HuH-7.5 (cell line): ENCODE measurements at regions not wholly inside any gene's neighbourhood (a gene's known extent, or its start where the extent isn't known, plus 50 kb on each side); places are given as distances from the start of the nearest gene placed in this dataset.
A peak's percentile ranks its signal among the peaks of the same experiment; 100 is the strongest.
"Not testable (repeated sequence)": the region's sequence is repeated elsewhere in the genome, so short reads cannot be mapped to it uniquely, and the experiment has no call there.

ENCODE experiments used
- DNase-seq: peaks from one replicate; pipeline ENCODE4 v3.0.0; 2011; ENCODE audit warnings: low spot score

GRCh38 chr11:57871231-57871630, 109.6 kb downstream of the CTNND1 start:
- no peak for DNase-seq

GRCh38 chr11:57873196-57873911, 111.8 kb downstream of the CTNND1 start:
- DNase-seq, result no peak

- no peak for DNase-seq
These were observed 113.4 kb downstream of the CTNND1 start for GRCh38 chr11:57874981-57875380.

DNA sequence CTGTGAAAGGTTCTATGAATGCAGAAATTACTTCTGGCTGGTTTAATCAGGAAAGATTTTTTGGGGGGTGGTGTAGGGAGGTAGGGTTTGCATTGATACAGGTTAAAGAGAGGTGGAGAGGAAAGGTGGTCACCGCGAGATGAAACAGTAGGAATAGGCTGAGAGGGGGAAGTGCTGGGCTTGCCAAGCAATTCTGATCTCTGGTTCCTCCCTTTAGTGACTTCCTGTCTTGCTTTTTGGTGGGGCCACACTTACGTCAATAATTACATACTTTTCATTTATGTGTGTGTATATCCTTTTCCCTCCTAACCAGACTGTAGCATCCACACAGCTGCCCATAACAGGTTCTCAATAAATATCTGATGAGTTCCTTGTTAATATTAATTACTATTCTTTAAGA, 120.0 kb downstream of the CTNND1 start:
- no peak for DNase-seq

DNA sequence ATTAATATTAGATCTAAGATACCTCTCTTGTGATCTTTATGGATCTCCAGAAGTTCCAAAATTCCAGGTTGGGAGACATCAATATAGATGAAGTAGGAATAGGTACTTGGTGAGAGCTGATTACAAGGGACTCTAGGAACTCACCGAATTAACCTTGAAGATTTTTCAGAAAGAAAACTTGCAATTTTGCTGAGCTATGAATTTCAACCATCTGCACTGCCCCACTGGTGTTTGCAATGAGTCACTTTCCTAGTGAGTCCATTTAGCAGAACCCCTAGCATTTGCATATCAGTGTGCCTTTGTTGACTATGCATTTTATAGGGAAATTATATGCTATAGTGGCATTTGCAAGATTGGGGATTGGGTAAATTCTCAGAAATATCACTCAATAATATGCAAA, 122.0 kb downstream of the CTNND1 start:
- DNase-seq, result no peak

GRCh38 chr11:57885298-57886050, 123.9 kb downstream of the CTNND1 start:
- DNase-seq, result peak; percentile 29

GRCh38 chr11:57888386-57888785, 126.8 kb downstream of the CTNND1 start:
- no peak for DNase-seq

DNA sequence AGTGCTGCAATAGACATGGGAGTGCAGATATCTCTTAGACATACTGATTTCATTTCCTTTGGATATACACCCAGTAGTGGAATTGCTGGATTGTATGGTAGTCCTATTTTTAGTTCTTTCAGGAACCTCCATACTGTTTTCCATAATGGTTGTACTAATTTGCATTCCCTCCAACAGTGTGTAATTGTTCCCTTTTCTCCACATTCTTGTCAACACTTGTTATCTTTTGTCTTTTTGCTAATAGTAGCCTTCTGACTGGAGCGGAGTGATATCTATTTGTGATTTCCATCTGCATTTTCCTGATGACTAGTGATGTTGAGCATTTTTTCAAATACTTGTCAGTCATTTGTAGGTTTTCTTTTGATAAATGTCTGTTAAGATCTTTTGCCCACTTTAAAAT, 128.9 kb downstream of the CTNND1 start:
- no peak for DNase-seq

- DNase-seq, result not testable (repeated sequence)
These were observed 130.5 kb upstream of the OR9Q1 start for GRCh38 chr11:57893200-57893599.

DNA sequence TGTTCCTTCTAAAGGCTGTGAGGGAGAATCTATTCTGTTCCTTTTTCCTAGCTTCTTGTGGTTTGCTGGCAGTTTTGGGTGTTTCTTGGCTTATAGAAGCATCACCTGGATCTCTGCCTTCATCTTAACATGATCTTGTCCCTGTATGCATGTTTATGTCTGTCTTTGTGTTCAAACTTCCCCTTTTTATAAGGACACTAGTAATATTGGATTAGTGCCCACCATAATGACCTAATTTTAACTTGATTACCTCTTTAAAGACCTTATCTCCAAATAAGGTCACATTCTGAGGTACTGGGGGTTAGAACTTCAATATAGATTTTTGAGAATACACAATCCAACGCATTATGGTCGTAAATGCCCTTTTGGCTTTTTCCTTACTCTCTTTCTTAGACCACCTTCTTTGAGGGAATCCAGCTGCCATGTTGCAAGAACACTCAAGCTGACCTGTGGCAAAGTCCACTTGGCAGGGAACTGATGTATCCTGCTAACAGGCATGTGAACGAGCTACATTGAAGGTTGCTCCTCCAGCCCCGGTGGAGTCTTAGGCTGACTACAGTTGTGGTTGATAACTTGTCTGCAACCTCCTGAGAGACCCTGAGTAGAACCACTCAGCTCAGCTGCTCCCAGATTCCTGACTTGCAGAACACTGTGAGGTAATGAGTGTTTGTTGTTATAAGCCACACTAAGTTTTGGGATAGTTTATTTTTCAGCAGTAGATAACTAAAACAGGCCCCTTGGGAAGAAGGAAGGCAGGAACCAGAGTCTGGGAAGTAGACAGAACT, 127.1 kb upstream of the OR9Q1 start:
- no peak for DNase-seq

DNA sequence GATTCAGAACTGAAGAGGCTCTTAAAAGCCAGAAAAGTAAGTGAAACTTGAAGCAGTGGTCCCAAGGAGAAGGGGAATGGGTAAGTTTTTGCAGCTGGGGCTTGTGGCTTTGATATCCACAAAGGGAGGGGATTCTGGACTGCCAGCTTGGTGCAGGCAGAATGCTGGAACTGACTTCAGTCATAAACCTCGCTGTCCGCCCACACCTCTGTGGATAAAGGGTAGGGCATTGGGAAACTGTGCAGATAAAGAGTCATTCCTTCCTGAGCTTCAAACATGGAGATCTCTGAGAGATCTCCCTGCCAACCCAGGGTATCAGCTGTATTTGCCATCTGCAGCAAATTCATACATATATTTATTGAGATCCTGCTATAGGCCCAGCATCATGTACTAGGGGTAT, 124.3 kb upstream of the OR9Q1 start:
- DNase-seq, result no peak

- no peak for DNase-seq
These were observed 123.4 kb upstream of the OR9Q1 start for GRCh38 chr11:57900320-57900719.

DNA sequence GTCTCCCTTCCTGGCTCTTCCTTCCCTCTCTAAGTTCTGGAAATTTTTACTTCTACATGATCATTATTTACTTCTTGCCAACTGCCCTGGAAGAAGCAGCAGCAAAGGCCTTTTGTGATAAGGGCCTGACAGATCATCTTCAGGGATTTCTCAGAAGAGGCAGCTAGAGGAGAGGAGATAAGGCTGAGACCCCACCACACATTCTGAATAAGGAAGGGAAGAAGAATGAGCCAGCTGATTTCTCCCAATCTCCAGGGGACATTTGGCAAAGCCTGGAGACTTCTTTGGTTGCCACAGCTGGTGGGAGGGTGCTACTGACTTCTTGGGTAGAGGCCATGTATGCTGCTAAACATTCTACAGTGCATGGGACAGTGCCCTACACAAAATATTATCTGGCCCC, 122.4 kb upstream of the OR9Q1 start:
- DNase-seq, result no peak

DNA sequence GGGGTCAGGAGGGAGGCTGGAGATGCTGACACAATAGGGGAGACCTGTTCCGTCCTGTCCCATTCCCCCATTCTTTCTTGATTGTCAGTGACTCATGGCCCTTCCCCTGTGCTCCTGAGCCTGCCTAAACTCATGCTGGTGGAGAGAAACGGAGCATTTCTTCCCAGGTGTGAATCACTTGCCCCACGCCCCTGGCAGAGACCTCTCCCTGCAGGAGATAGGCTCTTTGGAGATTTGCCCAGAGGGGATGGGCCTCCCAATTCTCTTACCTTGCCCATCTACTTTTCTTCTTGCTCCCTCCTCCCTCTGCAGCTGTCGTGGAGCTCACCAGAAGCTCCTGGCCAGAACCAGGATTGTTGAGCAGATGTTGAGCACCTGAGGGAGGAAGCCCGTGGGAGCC, 121.9 kb upstream of the OR9Q1 start:
- no peak for DNase-seq

- DNase-seq, result no peak
These were observed 120.7 kb upstream of the OR9Q1 start for GRCh38 chr11:57903011-57903410.

GRCh38 chr11:57903441-57904123, 120.1 kb upstream of the OR9Q1 start:
- DNase-seq, result no peak

- no peak for DNase-seq
These were observed 119.3 kb upstream of the OR9Q1 start for GRCh38 chr11:57904376-57904775.

GRCh38 chr11:57905439-57905838, 118.2 kb upstream of the OR9Q1 start:
- no peak for DNase-seq

DNA sequence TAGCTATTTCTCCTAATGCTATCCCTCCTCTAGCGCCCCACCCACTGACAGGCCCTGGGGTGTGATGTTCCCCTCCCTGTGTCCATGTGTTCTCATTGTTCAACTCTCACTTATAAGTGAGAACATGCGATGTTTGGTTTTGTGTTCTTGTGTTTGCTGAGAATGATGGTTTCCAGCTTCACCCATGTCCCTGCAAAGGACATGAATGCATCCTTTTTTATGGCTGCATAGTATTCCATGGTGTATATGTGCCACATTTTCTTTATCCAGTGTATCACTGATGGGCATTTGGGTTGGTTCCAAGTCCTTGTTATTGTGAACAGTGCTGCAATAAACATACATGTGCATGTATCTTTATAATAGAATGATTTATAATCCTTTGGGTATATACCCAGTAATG, 115.3 kb upstream of the OR9Q1 start:
- DNase-seq, result not testable (repeated sequence)

DNA sequence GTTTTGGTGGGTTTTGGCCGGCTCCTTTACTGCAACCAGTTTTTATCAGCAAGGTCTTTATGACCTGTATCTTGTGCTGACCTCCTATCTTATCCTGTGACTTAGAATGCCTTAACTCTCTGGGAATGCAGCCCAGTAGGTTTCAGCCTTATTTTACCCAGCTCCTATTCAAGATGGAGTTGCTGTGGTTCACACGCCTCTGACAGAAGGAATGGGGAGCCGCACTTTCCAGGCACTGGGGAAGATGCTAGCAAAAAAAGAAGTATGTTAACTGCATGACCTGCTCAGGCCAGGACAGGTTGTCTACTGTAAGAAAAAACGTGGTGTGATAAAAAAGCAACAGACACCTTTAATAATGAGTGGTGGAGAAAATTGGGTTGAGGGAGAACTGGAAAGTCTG, 112.2 kb upstream of the OR9Q1 start:
- DNase-seq, result not testable (repeated sequence)

GRCh38 chr11:57913715-57914704, 109.7 kb upstream of the OR9Q1 start:
- no peak for DNase-seq
